ENCODE measurements at regions not wholly inside any gene's neighbourhood (a gene's known extent, or its start where the extent isn't known, plus 50 kb on each side); places are given as distances from the start of the nearest gene placed in this dataset.

GRCh38 chr4:169815606-169816005, 57.9 kb upstream of the HPF1 start:
- H3K27me3 ChIP-seq = no peaks in the 10 kb centered on the region
- H3K27ac ChIP-seq = no peak overlapping the region
- H3K4me1 ChIP-seq = no peaks in the 10 kb centered on the region
- H3K36me3 ChIP-seq = no peaks in the 10 kb centered on the region
- intact Hi-C loops (cut with DNase I; ENCODE audit: low total_unique reads) = no loop called here
- DNase-seq = no peak
- TF ChIP-seq CTCF (IDR thresholded peaks at IDR 0.05) = no peak
- no peak for TF ChIP-seq POLR2A (IDR thresholded peaks at IDR 0.05)
- H3K9me3 ChIP-seq = no peaks in the 10 kb centered on the region
- no peak overlapping the region for H3K4me3 ChIP-seq

- no peak overlapping the region for H3K4me3 ChIP-seq
Measured at GRCh38 chr4:169811476-169811875, 53.7 kb upstream of the HPF1 start.

GRCh38 chr4:169810325-169811323, 52.9 kb upstream of the HPF1 start:
- Histone ChIP-seq H3K27me3 (no peaks in the 10 kb centered on the region), H3K4me3 (no peak overlapping the region), H3K27ac (no peak overlapping the region), H3K9me3 (no peaks in the 10 kb centered on the region), H3K36me3 (no peaks in the 10 kb centered on the region), H3K4me1 (no peaks in the 10 kb centered on the region)
- DNase-seq = peak in 1 of 2 donors; percentile 28
- intact Hi-C loops (cut with DNase I; ENCODE audit: low total_unique reads) = loop anchor here (5.0 kb wide), 1 partner anchor 232 kb away; no protein-coding TSS in a partner anchor
- TF ChIP-seq POLR2A (IDR thresholded peaks at IDR 0.05) (no peak), CTCF (IDR thresholded peaks at IDR 0.05) (peak; percentile 75 to 78 (median 76))

More at GRCh38 chr4:169811476-169811875, 53.7 kb upstream of the HPF1 start:
- no peak overlapping the region for H3K27ac ChIP-seq
- H3K9me3 ChIP-seq = no peaks in the 10 kb centered on the region
- intact Hi-C loops (cut with DNase I; ENCODE audit: low total_unique reads) = loop anchor here (5.0 kb wide), 1 partner anchor 231 kb away; no protein-coding TSS in a partner anchor
- no peaks in the 10 kb centered on the region for H3K4me1 ChIP-seq
- no peak for DNase-seq
- no peaks in the 10 kb centered on the region for H3K36me3 ChIP-seq
- TF ChIP-seq CTCF (IDR thresholded peaks at IDR 0.05) = no peak
- no peak for TF ChIP-seq POLR2A (IDR thresholded peaks at IDR 0.05)
- H3K27me3 ChIP-seq = no peaks in the 10 kb centered on the region

- Histone ChIP-seq H3K4me3 (no peak overlapping the region), H3K27ac (no peak overlapping the region), H3K36me3 (no peaks in the 10 kb centered on the region), H3K9me3 (no peaks in the 10 kb centered on the region), H3K4me1 (no peaks in the 10 kb centered on the region), H3K27me3 (no peaks in the 10 kb centered on the region)
- no peak for TF ChIP-seq POLR2A (IDR thresholded peaks at IDR 0.05)
- TF ChIP-seq CTCF (IDR thresholded peaks at IDR 0.05) = no peak
- DNase-seq = no peak
- intact Hi-C loops (cut with DNase I; ENCODE audit: low total_unique reads) = no loop called here
Measured at GRCh38 chr4:169807934-169808509, 50.3 kb upstream of the HPF1 start.
